Posterior vena cava (tissue), 2 donors: ENCODE measurements at regions not wholly inside any gene's neighbourhood (a gene's known extent, or its start where the extent isn't known, plus 50 kb on each side); places are given as distances from the start of the nearest gene placed in this dataset.

Source experiments
- DNase-seq: peaks from one replicate; pipeline ENCODE4 v3.0.0-alpha.2; 2020; ENCODE audit warnings: low spot score
- intact Hi-C, 2 donors: fragments of 100-400 bp; cut with DNase I; formaldehyde crosslinking; loops; one replicate each; pipeline versions ENCODE4 v1.14.1 to v1.14.2; 2022 to 2023
- donor health status: DM: yes; HTN: yes; CAD: no.
- donor health status: DM: yes; HTN: yes; CAD: no.

- DNase-seq: no peak
- intact Hi-C loops: no loop called here
These were observed 53.1 kb upstream of the BCO1 start for GRCh38 chr16:81185416-81185815.

GRCh38 chr16:81181013-81181720, 57.3 kb upstream of the BCO1 start:
- intact Hi-C loops: no loop called here
- DNase-seq: peak; percentile 94

- intact Hi-C loops: no loop called here
- DNase-seq: no peak
These were observed 57.9 kb upstream of the BCO1 start for GRCh38 chr16:81180578-81180977.

- DNase-seq: no peak
- intact Hi-C loops: no loop called here
These were observed 59.3 kb upstream of the BCO1 start for GRCh38 chr16:81179219-81179618.

GRCh38 chr16:81175325-81175891, 63.1 kb upstream of the BCO1 start:
- intact Hi-C loops: no loop called here

GRCh38 chr16:81174644-81175324, 63.7 kb upstream of the BCO1 start:
- no peak for DNase-seq
- intact Hi-C loops: no loop called here

More at GRCh38 chr16:81175325-81175891, 63.1 kb upstream of the BCO1 start:
- DNase-seq: no peak

- no peak for DNase-seq
- intact Hi-C loops: no loop called here
These were observed 65.5 kb upstream of the BCO1 start for GRCh38 chr16:81172769-81173658.

- DNase-seq: no peak
- intact Hi-C loops: no loop called here
These were observed 67.7 kb upstream of the BCO1 start for GRCh38 chr16:81170824-81171223.

- no peak for DNase-seq
- intact Hi-C loops: no loop called here
These were observed 70.1 kb upstream of the BCO1 start for GRCh38 chr16:81168406-81168805.

GRCh38 chr16:81167851-81168250, 70.6 kb upstream of the BCO1 start:
- intact Hi-C loops: no loop called here
- DNase-seq: no peak

- DNase-seq: no peak
- intact Hi-C loops: no loop called here
These were observed 70.5 kb upstream of the GCSH start for GRCh38 chr16:81166417-81167300.

GRCh38 chr16:81165411-81166097, 69.4 kb upstream of the GCSH start:
- no peak for DNase-seq

GRCh38 chr16:81164958-81165357, 68.8 kb upstream of the GCSH start:
- intact Hi-C loops: no loop called here
- DNase-seq: no peak

More at GRCh38 chr16:81165411-81166097, 69.4 kb upstream of the GCSH start:
- intact Hi-C loops: no loop called here

- intact Hi-C loops: no loop called here
- no peak for DNase-seq
These were observed 68.3 kb upstream of the GCSH start for GRCh38 chr16:81164481-81164880.

- intact Hi-C loops: no loop called here
These were observed 67.5 kb upstream of the GCSH start for GRCh38 chr16:81163671-81164070.

GRCh38 chr16:81158964-81159363, 62.8 kb upstream of the GCSH start:
- DNase-seq: no peak
- intact Hi-C loops: no loop called here

More at GRCh38 chr16:81163671-81164070, 67.5 kb upstream of the GCSH start:
- DNase-seq: no peak

- DNase-seq: no peak
- intact Hi-C loops: no loop called here
These were observed 59.6 kb upstream of the GCSH start for GRCh38 chr16:81155769-81156168.

- intact Hi-C loops: loop anchor here in 1 of 2 donors (5.0 kb wide), 1 partner anchor 1704 kb away; no protein-coding TSS in a partner anchor
- DNase-seq: no peak
These were observed 55.6 kb upstream of the GCSH start for GRCh38 chr16:81151648-81152310.
